Keratinocyte (primary cell): ENCODE measurements at regions not wholly inside any gene's neighbourhood (a gene's known extent, or its start where the extent isn't known, plus 50 kb on each side); places are given as distances from the start of the nearest gene placed in this dataset.
A peak's percentile ranks its signal among the peaks of the same experiment; 100 is the strongest.

Source experiments
- DNase-seq: peaks from one replicate; pipeline ENCODE4 v3.0.0-alpha.2; 2011; ENCODE audit warnings: low read depth, missing footprints, low spot score
- FAIRE-seq: peaks from 2 replicates; lab custom pipeline; 2011; peaks lifted over from hg19 to GRCh38; lab: Jason Lieb, UNC
- H2AFZ ChIP-seq: 2 replicates; pipeline ENCODE4 v1.6.0; 2012; ENCODE audit warnings: low read length, control low read depth, inconsistent platforms; ENCODE audit not compliant: control insufficient read depth
- H3K27ac ChIP-seq: 2 replicates; pipeline ENCODE4 v1.5.1; 2011; ENCODE audit warnings: low read length; ENCODE audit not compliant: control insufficient read depth, insufficient read depth
- H3K27me3 ChIP-seq: 3 replicates; pipeline ENCODE4 v1.6.0; 2011; ENCODE audit warnings: low read length; ENCODE audit not compliant: control insufficient read depth, insufficient read depth; ENCODE audit errors: extremely low read depth
- H3K36me3 ChIP-seq, 2 experiments: 2 replicates in 1 of 2; 3 replicates in 1 of 2; pipeline ENCODE4 v1.5.1; 2011; ENCODE audit warnings: low read length in 2 of 2, mild to moderate bottlenecking in 1 of 2; ENCODE audit not compliant: control insufficient read depth in 2 of 2, insufficient read depth in 2 of 2; ENCODE audit errors: extremely low read depth in 1 of 2
- H3K4me1 ChIP-seq: 3 replicates; pipeline ENCODE4 v1.5.1; 2011; ENCODE audit warnings: low read length; ENCODE audit not compliant: control insufficient read depth, insufficient read depth; ENCODE audit errors: extremely low read depth
- H3K4me2 ChIP-seq: 3 replicates; pipeline ENCODE4 v1.6.0; 2011; ENCODE audit warnings: low read depth, low read length; ENCODE audit not compliant: control insufficient read depth, insufficient read depth; ENCODE audit errors: extremely low read depth
- H3K4me3 ChIP-seq, 3 experiments: fragments of 200-600 bp in 1 of 3; sonication (generic) in 1 of 3; 2 replicates in 2 of 3; 3 replicates in 1 of 3; pipeline ENCODE4 v1.5.1; 2011 to 2016; ENCODE audit warnings: low read length in 3 of 3, mild to moderate bottlenecking in 3 of 3, control low read depth in 2 of 3, inconsistent platforms in 1 of 3, low read depth in 1 of 3, mixed read lengths in 1 of 3, mixed run types in 1 of 3, moderate library complexity in 1 of 3; ENCODE audit not compliant: control insufficient read depth in 2 of 3, insufficient read depth in 2 of 3; ENCODE audit errors: extremely low read depth in 1 of 3
- H3K79me2 ChIP-seq: 2 replicates; pipeline ENCODE4 v1.6.0; 2012; ENCODE audit warnings: low read length; ENCODE audit not compliant: control insufficient read depth, insufficient read depth
- H3K9ac ChIP-seq: 3 replicates; pipeline ENCODE4 v1.6.0; 2011; ENCODE audit warnings: low read length; ENCODE audit not compliant: control insufficient read depth, insufficient read depth; ENCODE audit errors: extremely low read depth
- H3K9me1 ChIP-seq: 3 replicates; pipeline ENCODE4 v1.6.0; 2011; ENCODE audit warnings: low read length; ENCODE audit not compliant: control insufficient read depth, insufficient read depth; ENCODE audit errors: extremely low read depth
- H3K9me3 ChIP-seq: 2 replicates; pipeline ENCODE4 v1.5.1; 2012; ENCODE audit warnings: low read depth, low read length; ENCODE audit not compliant: control insufficient read depth
- H4K20me1 ChIP-seq: 3 replicates; pipeline ENCODE4 v1.6.0; 2011; ENCODE audit warnings: low read length; ENCODE audit not compliant: control insufficient read depth, insufficient read depth; ENCODE audit errors: extremely low read depth
- CTCF ChIP-seq, 3 experiments: IDR thresholded peaks in 1 of 3; conservative IDR thresholded peaks in 1 of 3; optimal IDR thresholded peaks in 1 of 3; 2 replicates in 2 of 3; 3 replicates in 1 of 3; pipeline versions ENCODE3 to v1.5.1; 2011; ENCODE audit warnings: low read length in 3 of 3, mild to moderate bottlenecking in 3 of 3, moderate library complexity in 2 of 3, control low read depth in 1 of 3, inconsistent platforms in 1 of 3; ENCODE audit not compliant: insufficient read depth in 2 of 3; ENCODE audit errors: extremely low read depth in 1 of 3
- EZH2 ChIP-seq: IDR thresholded peaks from one replicate; pipeline ENCODE4 v1.6.1; 2012; ENCODE audit warnings: inconsistent platforms, mild to moderate bottlenecking, low read length, moderate library complexity
- dilution Hi-C: fragments of 300-500 bp; cut with MboI; formaldehyde crosslinking; loops from one replicate; pipeline ENCODE4 v1.7.0; 2020; ENCODE audit warnings: low sequenced_read_pairs; ENCODE audit not compliant: extremely low pct_ligation_motif_present

- no peaks in the 10 kb centered on the region for H3K79me2 ChIP-seq
- H3K36me3 ChIP-seq: no peaks in the 10 kb centered on the region
- dilution Hi-C loops: no loop called here
- DNase-seq (no peak), FAIRE-seq (no peak)
- no peaks in the 10 kb centered on the region for H4K20me1 ChIP-seq
- H3K4me1 ChIP-seq: peaks cover 11% of the 10 kb centered on the region
- no peak overlapping the region for H2AFZ ChIP-seq
- H3K27ac ChIP-seq: no peak overlapping the region
- no peak for TF ChIP-seq CTCF (optimal IDR thresholded peaks at IDR 0.05 in 1 of 3, IDR thresholded peaks at IDR 0.05 in 1 of 3, conservative IDR thresholded peaks at IDR 0.05 in 1 of 3; ENCODE audit: extremely low read depth in 1 of 3, insufficient read depth in 2 of 3, low read length in 3 of 3)
- no peak for TF ChIP-seq EZH2
- H3K9ac ChIP-seq: no peak overlapping the region
- H3K9me1 ChIP-seq: no peaks in the 10 kb centered on the region
- H3K9me3 ChIP-seq: no peaks in the 10 kb centered on the region
- no peaks in the 10 kb centered on the region for H3K27me3 ChIP-seq
- H3K4me3 ChIP-seq: no peak overlapping the region
- no peak overlapping the region for H3K4me2 ChIP-seq
Observed at GRCh38 chr7:80082213-80082612, 52.4 kb upstream of the GNAI1 start.

- Histone ChIP-seq H3K9me1 (no peaks in the 10 kb centered on the region), H3K79me2 (no peaks in the 10 kb centered on the region), H3K4me3 (no peak overlapping the region), H3K27ac (no peak overlapping the region), H3K9ac (no peak overlapping the region), H3K36me3 (no peaks in the 10 kb centered on the region), H3K9me3 (no peaks in the 10 kb centered on the region), H4K20me1 (no peaks in the 10 kb centered on the region), H3K4me2 (peak overlapping the region; percentile 89), H3K4me1 (peaks cover 11% of the 10 kb centered on the region), H2AFZ (no peak overlapping the region), H3K27me3 (no peaks in the 10 kb centered on the region)
- no peak for DNase-seq
- no peak for TF ChIP-seq CTCF (optimal IDR thresholded peaks at IDR 0.05 in 1 of 3, IDR thresholded peaks at IDR 0.05 in 1 of 3, conservative IDR thresholded peaks at IDR 0.05 in 1 of 3; ENCODE audit: extremely low read depth in 1 of 3, insufficient read depth in 2 of 3, low read length in 3 of 3)
- no peak for TF ChIP-seq EZH2
- dilution Hi-C loops: no loop called here
- no peak for FAIRE-seq
Observed at GRCh38 chr7:80078886-80079285, 55.7 kb upstream of the GNAI1 start.
